Stimulated activated CD4-positive, alpha-beta T cell treated with anti-CD3 and anti-CD28 coated beads, Interleukin-12 subunit alpha, Interleukin-12 subunit beta, amount 100 ng/mL, for 4 hours (primary cell): ENCODE measurements at regions not wholly inside any gene's neighbourhood (a gene's known extent, or its start where the extent isn't known, plus 50 kb on each side); places are given as distances from the start of the nearest gene placed in this dataset.
"Not testable (repeated sequence)": the region's sequence is repeated elsewhere in the genome, so short reads cannot be mapped to it uniquely, and the experiment has no call there.

Source experiments
- DNase-seq: peaks from one replicate; pipeline ENCODE4 v3.0.0-alpha.2; 2020

GRCh38 chr11:110347660-110348059 is 51.2 kb upstream of the RDX start:
- no peak for DNase-seq

GRCh38 chr11:110349138-110349996 is 53.0 kb upstream of the RDX start:
- peak; percentile 62 for DNase-seq

- not testable (repeated sequence) for DNase-seq
These were observed 53.6 kb upstream of the RDX start for GRCh38 chr11:110349997-110350383.

GRCh38 chr11:110355011-110355744 is 58.8 kb upstream of the RDX start:
- DNase-seq: no peak

- no peak for DNase-seq
These were observed 60.6 kb upstream of the RDX start for GRCh38 chr11:110356762-110357671.

- no peak for DNase-seq
These were observed 61.9 kb upstream of the RDX start for GRCh38 chr11:110358336-110358735.

DNA sequence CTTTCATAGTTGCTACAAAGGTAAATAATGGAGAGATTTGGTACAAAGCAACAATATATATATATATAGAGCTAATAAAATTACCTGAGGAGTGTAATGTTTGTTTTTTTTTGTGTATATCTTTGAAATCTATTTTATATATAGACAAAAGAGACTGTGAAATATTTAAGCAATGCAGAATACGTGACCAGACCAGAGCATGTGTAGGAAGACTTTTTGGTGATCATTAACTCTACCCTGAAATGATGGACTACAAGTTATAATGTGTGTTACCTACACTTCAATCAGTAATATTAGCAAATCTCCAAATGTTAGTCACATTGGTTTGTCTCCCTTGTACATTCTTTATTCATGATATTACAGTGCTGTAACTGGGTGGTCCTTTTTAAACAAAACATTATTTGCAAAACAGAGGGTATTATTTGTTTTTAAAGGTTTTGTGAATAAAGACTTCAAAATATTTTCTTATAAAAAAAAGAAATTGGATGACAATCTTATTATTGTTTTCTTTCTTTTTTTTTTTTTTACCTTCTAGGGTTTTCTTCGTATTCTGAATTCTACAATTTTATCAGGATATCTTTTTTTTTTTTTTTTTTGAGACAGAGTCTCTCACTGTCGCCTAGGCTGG is 64.5 kb upstream of the RDX start:
- DNase-seq: not testable (repeated sequence)

DNA sequence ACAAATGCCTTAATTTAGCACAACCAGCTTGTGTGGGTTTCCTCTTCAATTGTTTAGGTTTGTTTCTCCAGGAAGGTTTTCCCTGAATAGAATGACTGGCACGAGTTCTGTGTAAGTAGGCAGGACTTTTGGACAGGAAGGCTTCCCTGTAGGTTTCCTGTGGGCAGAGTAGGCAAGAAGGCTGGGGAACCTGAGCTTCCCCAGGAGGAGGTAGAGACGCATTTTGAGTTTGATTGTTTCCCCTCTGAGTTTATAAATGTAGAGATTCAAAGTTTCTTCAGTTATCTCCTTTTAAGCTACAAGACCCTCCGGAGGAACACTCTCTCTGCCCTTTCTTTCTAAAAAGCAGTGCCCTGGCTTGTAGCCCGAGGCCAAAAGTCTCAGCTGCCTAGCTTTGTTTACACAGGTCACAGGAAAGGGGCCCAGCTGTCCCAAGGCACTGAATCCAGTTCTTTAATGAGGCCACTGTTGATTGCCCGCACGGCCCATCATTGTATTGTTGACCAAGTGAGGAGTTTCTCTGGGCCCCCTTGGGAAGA is 66.6 kb upstream of the RDX start:
- no peak for DNase-seq

- DNase-seq: no peak
These were observed 63.5 kb upstream of the FDX1 start for GRCh38 chr11:110366291-110366690.

DNA sequence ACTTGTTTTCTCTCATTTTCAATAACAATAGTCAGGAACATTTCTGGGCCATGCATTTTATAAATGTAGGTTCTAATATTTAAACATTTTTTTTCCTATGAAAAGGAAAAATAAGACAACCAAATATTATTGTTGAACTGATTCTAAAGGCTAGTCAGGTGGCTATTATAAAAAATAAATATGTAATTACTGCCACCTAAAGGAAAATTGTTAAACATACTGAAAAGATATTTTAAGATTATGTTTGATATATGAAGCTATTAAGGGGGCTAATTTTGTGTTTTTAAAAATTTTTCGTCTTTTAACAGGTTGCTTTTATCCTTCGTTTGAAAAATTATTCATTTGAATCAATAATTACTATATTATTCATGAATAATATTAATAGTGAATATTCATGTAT is 62.2 kb upstream of the FDX1 start:
- no peak for DNase-seq

DNA sequence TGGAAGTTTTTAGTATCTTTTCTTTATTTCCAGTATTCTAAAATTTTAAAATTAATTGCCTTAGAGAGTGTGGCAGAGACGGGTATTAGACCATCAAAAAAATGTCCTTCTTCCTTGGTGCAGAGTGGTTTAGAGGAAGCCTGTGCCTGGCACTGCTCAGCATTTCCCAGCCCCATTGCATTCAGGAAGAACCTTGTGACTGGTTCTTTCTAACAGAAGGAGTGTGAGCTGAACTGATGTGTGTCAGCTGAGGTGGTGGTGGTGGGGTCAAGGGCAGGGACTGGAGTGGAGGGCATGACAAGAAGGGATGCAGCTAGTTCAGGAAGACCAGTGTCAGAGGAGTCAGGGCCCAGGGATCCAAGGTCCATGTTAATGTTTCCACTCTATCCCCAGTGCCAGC is 58.7 kb upstream of the FDX1 start:
- DNase-seq: no peak

DNA sequence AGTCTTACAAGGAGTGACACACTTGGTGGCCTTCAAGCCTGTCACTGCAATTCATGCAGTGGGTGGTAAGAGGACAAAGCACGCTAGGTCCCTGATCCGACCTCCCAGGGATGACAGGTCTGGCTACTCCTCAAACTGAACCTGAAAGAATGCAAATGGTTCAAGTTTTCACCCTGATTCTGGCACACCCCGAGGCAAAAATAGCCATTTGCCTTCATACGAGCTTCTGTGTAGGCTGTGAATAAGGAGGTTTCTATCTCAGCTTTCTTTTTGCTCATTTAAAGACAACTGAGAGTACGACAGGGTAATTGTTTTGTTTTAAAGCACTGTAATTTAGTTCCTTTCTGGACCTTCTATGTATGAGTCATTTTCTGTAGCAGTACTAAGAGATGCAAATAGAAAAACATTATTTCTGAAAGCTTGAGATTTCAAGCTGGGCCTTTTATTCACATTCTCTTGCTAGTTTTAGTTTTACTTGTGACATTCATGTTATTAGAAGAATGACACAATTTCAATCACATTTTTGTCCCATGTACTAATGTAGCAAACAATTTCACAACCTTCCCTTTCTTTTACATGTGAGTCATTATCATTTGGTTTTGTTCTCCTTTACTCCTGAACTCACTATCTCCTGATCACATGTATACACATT is 56.6 kb upstream of the FDX1 start:
- DNase-seq: no peak

DNA sequence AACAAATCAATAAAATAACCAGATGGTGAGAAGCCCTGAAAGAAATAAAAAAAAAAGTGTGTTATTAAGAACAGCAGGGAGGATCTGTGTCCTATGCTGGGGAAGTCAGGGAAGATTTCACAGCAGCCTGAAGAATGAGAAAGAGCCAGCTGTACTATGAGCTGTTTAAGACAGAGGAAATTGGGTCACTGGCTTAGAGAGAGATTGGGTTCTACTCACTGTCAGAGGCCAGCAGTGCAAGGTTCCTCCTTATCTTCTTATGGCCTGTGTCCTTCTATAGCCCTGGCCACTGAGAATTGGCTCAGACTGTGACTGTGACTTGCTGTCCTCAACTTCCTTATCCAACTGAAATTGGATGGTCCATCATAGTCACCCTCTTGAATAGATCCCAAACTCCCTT is 54.8 kb upstream of the FDX1 start:
- no peak for DNase-seq

GRCh38 chr11:110375351-110375750 is 54.4 kb upstream of the FDX1 start:
- DNase-seq: no peak

- DNase-seq: no peak
These were observed 53.7 kb upstream of the FDX1 start for GRCh38 chr11:110376021-110376420.

DNA sequence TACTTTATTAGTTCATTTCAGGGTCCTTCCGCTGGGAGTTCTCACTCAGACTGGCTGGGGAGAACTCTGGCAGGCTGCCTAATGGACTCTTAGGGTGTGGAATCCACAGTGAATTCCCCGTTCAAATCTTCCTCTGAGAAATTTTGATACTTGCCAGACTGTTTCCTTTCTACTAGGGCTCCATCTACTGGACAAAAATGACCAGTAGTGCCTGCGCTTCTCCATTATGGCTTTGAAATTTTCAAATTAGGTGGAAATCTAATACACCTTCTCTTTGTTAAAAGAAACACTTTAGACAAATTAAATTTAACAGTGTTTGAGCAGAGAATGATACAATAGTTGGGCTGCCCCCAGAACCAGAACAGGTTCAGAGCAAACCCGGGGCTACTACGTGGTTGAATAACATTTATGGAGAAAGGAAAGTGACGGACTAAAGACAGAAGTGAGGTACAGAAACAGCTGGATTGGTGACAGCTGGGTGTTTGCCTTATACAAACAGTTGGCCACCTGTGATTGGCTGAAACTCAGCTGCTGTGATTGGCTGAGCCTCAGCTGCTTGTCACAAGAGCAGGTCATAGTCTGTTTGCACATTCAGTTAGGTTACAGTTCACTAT is 52.9 kb upstream of the FDX1 start:
- DNase-seq: no peak

GRCh38 chr11:110377434-110377833 is 52.3 kb upstream of the FDX1 start:
- no peak for DNase-seq

DNA sequence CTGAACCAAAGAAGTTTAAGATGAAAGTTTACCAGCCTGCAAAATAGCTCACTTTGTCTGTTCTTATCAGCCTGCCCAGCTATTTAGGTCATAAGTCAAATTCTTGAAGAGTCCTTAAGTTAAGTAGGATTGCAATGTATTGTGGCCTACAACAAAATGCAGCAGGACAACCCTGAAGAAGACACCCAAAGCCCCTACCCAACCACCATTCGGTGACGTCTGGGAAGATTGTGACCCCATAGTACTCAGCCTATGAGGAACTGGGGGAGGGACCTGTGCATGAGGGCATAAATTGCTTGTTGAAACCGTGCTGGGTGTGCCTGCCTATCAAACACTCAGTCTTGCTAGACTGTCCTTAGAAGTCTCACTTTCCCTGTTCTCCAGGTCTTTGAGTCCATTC is 50.5 kb upstream of the FDX1 start:
- no peak for DNase-seq

DNA sequence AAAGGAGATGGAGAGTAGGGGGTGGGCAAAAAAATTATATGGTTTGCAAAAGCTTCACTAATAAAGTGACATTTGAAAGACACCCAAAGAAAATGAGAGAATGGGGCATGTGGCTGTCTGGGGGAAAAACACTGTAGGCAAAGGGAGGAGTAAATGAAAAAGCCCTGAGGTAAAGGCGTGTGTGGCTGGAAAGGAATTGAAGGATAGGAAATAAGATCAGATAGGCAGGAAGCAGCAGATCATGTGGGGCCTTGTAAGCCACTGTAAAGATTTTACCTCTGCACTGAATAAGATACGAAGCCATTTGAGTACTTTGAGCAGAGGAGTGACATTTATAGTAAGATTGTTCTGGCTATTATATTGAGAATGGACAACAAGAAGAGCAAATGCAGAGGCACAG is 49.8 kb upstream of the FDX1 start:
- no peak for DNase-seq
